Activated CD8-positive, alpha-beta memory T cell treated with anti-CD3 and anti-CD28 coated beads, Interleukin-2, amount 50 U/mL, for 48 hours (primary cell): ENCODE measurements at regions not wholly inside any gene's neighbourhood (a gene's known extent, or its start where the extent isn't known, plus 50 kb on each side); places are given as distances from the start of the nearest gene placed in this dataset.

Experiments
- DNase-seq: peaks from one replicate; pipeline ENCODE4 v3.0.0-alpha.2; 2020

DNA sequence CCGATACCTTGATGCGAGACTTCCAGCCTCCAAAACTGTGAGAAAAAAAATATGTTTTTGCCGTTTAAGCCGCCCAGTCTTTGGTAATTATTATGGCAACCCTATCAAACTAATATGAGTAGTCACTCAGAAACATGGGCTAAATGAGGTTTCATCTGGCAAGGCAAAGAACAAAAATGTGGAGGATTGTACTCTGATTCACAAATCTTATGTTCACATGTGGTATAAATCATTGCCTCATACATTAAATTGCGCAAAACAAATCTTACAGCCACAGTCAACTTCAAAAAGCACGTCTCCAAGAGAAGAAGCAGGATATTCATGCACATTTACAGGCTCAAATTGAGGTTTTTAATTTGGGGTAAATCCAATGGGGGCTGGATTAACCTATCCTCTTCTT is 1435.4 kb upstream of the LRRTM1 start:
- no peak for DNase-seq

DNA sequence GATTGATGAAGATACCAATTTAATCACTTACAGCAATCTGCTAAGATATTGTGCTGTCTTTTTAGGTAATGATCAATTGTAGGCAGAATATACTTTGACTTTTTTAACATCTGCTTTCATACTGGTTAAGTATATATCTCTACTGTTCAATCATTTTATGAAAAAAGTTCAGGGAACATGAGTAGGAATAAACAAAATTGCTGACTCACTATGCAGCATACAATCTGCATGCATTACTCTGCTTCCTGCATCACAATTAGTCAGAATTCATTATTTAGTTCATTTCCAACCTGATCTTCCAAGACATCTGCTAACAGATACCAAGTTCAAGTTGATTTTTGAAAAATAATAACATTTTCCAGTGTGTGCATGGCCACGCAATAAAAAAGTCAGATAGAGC is 1430.4 kb upstream of the LRRTM1 start:
- no peak for DNase-seq

DNA sequence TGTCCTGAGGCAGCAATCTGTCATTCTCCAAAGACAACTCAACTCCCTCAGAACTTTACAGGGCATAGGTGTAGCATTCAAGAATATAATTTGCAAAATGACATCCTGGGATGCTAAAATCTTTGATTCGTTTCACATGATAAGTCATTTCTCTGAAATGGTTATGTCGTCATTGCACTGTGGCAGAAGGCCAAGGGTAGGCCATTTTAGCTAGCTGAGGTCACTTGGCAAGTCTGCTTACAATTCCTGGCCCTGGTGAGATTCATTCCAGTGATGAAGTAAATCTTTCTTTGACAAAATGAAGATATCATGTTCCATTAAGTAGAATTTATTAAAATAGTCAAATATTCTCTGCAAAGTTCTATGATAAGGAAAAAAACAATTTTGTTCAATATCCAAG is 1410.3 kb upstream of the LRRTM1 start:
- no peak for DNase-seq

DNA sequence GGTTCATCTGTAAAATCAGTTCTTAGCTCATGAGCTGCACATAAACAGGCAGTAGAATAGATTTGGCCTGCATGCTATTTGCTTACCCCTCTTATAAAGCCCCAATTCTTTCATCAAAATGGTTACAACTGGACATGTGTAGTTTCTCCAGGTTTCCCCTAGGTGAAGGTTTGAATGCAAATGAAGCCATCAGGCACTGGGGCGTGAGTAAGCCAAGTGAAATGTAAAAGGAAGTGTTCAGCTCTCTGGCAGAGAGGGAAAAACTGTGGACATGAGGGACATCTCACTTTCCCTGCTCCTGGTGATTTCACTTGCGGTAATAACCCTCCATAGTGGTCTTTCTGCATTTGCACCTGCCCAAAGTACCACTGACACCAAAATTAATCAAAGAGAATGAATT is 1402.3 kb upstream of the LRRTM1 start:
- no peak for DNase-seq

DNA sequence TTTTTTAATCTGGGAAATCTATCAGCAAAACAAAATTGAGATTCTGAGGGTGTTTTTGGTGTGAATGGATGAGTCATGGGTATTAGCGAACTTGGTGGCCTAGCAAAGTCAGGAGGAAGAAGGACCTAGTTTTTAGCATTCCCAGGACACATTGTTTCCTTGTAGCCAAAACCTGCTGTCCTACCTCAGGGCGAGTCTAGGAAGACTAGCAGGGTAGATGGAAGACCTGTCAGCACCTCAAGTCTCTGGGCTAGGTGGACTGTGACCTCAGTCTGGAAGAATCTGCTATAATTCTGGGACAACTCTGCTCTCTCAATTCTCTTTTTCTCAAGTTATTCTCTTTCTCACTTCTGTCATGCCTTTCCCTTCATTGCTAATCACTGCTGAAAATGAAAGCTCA is 1399.3 kb upstream of the LRRTM1 start:
- no peak for DNase-seq

DNA sequence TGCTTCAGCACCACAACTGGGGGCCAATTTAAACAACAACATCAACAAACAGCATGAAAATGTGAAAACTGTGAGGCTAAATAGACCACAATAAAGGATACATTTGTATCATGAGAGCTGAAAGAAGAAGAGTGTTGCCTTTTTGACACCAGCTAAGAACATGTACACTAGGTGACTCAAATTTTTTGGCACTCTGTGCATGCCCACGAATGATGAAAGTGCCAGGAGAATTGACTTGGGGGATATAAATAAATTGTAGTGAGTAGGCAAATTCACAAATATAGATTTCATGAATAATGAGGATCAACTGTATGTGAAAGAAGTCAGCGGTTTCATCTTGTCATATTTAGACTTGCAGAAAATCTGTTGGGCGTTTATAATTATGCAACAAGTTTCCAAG is 1388.0 kb upstream of the LRRTM1 start:
- DNase-seq = no peak

DNA sequence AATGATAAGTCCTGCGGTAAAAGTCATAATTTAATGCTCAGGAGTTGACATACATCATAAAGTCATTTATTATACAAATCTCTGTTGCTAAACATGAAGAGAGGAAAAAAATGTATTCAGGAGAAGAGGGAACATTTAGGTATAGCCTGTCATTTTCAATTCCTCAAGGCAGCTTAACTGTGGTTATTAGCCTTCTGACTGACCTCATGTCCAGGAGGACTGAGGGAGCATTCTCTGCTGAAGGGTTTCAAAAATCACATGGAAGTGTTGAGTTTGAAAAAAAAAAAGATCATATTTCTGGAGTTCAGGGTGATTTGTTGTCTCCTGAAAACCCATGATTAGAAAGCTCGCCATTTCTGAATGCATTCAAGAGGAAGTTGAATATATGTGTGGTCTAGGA is 1371.1 kb upstream of the LRRTM1 start:
- no peak for DNase-seq

DNA sequence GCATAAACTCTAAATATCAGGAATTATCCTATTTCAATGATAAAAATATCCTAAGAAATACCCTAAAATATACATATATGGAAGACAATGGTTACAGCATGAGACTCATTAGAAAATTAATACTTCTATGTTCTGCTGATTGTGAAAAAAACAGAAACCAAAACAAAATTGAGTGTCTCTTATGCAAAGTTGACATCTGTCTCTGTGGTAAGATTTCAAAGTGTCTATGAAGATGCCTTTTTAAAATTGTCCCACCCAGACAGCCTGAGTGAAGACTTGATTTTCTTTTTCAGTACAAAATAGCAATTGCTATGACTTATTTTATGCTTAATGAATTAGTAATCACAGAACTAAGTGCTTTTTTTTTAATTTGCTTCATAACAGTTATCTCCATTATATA is 1368.4 kb upstream of the LRRTM1 start:
- DNase-seq = no peak

DNA sequence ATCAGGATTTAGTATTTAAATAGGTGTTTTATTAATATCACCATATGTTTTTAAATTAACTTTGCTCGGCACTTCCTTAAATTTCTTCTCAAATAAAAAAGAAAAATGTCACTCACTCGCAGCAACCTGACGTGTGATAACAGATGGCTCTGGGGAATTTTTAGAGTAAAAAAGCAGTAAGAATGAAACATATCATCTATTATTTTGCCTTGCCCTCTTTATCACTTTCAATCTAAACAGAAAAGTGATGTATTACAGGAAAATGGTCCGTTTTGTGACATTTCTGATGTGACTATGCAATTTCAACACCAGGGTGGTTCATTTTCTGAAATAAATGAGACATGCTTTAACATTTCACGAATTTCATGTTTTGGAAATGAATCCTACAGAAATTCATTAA is 1368.0 kb upstream of the LRRTM1 start:
- DNase-seq = no peak

DNA sequence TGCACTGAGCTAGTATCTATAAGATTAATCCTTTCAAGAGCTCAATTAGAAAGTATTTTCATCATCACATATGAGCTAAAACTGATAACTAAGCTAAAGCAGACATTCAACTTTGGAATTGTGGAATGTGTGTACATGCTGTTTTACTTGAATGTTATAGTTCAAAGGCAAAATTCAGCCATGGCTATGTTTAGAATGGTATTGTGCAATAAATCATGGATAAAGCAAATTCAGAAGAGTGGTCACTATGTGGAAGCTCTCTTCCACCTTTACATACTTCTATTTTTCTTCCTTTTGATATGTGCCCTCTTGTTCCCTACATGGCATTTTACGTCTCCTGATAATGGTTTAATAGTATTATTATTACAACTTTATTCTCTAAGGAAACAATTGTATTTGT is 1366.3 kb upstream of the LRRTM1 start:
- no peak for DNase-seq

DNA sequence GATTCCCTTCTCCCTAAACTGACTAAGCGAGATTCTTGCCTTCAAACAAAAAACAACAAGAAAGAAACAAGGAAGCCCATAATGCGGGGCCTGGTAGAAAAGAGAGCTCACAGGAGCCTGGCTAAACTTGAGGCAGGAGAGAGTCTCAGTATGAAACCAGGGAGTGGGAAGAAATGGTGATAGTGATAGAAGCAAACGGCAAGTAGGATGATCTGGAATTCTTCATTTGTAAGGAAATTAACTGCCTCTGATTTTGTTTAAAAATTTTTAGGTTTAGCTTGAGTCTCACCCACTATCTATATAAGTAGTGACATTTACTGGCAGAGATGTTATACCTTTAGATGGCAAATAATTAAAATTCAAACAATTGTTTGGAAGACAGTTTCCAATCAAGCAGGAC is 1356.5 kb upstream of the LRRTM1 start:
- no peak for DNase-seq

DNA sequence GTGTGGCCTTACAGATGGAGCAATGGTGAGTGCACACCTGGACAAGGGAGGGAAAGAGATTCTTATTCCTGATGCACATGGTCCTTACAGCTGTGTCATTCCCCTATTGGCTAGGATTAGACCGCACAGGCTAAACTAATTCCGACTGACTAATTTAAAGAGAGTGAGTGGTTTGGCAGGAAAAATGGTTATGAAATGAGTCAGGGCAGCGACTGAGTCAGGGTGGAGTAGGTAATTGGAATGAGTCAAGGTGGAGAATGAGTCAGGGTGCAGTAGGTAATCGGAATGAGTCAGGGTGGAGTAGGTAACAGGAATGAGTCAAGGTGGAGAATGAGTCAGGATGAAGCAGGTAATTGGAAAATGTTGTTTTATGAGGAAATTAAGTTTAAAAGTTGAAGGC is 1353.7 kb upstream of the LRRTM1 start:
- DNase-seq = no peak

DNA sequence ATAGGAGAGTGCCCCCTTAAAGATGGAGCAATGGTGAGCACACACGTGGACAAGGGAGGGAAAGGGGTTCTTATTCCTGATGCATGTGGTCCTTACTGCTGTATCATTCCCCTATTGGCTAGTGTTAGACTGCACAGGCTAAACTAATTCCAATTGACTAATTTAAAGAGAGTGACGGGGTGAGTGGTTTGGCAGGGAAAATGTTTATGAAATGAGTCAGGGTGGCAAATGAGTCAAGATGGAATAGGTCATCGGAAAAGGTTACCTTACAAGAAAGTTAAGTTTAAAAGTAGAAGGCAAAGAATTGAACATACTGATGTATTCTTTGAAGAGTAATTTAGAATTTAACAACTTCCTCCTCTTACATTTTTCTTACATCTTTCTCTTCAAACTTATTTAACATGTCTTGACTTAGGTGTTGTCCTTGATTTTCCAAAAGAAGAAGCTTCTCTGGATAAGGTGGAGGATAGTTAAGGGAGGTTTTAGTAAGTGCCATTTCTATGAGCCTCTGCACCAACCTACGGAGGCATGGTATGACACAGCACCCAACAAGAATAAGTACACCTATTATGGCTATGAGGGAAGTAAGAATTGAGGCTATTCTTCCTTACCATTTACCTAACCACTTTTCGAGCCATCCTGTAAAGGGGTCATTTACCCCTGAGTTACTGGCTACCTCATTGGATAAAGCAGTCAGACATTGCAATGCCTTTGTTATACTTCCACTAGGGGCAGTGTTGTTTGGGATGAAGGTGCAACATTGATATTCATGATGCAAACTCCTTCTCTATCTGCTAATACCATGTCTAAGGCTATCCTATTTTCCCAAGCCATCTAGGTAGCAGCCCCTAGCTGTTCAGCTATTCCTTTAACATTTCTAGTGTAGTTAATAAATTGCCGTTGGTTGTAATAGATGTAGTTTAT is 1345.8 kb upstream of the LRRTM1 start:
- no peak for DNase-seq

DNA sequence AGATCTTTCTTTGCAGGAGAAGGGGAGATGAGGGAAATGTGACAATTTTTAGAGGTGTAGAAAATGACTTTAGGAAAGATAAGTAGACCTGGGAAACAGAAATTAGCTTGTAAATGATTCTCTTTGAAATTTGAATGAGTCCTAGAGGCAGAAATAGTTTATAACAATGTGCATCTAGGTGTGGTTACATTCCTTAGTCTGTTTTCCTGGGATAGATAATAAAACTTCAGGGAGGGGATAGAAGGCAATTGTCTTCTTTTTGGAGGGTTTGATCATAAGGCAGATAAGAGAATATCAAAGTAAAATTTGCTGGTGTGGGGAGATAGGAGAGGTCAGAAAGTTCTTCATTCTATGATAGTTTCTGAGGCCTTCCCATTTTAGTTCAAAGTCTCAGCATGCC is 1344.3 kb upstream of the LRRTM1 start:
- DNase-seq = no peak

DNA sequence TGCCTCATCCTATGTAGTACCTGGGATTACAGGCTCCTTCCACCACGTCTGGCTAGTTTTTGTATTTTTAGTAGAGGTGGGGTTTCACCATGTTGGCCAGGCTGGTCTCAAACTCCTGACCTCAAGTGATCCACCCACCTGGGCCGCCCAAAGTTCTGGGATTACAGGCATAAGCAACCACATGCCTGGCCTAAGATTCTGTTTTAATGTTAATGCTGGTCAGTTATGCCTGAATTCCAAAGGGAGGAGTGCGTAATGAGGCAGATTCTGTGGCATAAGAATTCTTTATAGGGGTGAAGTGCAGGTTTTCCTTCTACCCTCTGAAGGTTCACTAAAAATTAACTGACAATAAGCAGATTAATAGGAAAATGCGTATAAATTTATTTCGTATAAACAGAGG is 1343.8 kb upstream of the LRRTM1 start:
- no peak for DNase-seq

DNA sequence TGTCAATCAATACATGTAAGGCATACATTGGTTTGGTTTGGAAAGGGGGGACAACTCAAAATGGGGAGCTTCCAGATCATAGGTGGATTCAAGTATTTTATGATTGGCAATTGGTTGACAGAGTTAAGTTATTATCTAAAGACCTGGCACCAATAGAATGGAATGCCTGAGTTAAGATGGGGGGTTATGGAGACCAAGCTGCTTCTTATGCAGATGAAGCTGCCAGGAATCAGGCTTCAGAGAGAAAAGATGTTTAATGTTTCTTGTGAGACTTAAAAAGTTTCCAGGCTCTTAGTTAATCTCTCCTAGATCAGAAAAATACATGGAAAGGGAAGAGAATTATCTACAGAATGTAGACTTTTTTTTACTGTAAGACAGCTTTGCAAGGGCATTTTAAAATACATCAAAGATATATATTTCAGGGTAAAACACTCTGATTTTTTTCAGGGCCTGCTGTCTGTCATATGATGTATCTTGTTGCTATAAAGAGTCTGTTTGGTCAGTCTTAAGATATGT is 1343.2 kb upstream of the LRRTM1 start:
- DNase-seq = no peak

DNA sequence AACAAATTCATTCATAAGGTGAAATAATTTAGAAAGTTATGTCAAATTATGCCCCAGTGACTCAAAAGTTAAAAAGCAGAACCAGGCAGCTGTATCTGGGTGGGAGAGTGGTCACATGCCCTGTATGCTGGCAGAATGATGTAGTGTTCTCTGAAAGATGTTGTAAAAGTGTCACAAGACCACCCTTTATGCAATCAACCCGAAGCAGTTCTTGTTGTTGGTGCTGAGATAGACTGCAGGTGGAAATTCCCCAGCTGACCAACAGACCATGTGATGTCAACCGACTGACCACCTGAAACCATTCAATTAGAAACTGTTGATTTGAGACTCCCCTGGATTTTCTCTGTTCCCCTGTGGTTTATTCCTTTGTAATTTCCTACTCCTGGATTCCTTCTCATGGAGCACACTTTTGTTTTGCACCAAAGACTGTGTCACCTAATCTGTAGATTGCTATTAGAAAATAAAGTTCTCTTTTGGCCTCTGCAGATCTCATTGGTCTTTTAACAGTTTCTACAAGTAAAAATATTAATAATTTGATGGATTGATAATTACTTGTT is 1341.3 kb upstream of the LRRTM1 start:
- DNase-seq = no peak

DNA sequence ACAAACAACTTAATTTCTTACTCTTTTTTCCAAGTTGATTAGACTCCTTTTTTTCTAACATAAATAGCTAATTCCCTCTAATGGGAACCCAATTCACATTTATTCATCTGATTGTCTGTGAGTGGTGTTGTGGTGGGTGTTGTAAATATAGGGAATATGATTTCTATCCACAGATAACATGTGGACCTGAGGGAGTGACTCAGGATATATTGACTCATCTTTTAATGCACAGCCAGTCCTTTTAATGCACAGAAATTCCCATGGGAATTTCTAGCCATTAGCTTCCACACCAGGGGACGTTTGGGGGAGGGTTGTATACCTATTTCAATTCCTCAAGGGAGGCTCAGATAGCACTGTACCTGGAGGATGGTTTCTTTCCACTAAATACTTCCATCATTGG is 1339.6 kb upstream of the LRRTM1 start:
- DNase-seq = no peak

DNA sequence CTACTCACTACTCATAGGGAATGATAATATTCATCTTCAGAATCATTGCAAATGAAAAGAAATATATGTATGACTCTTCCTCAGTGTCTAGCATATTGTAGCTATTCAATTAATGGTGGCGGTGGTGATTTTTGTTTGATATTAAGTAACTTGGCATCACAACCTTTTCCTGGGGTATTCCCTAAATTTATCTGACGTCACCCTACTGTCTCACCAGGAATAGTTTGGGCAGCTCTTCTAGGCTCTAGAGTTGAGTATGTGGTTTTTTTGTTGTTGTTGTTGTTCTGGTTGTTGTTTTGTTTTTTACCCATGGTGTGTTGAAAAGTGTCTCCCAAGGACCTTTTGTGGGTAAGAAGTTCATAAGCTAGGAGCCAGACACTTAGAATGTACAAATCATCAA is 1320.3 kb upstream of the LRRTM1 start:
- no peak for DNase-seq

DNA sequence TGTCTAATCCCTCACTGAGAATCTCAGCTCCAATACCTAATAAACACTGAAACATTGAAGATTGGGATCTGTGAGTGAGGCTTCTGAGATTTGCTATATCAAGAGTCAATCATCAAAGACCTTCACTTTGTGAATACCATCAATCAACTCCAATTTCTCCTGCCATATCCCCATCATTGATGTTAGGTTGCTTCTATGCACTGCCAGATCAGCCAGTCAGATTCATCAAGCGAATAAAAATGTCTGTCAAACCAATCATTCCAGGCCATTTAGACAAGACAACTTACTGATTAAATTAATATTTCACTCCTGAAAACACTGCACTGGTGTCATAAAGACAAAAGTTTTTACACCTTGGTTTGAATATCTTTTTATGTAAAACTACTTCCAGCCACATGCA is 1295.5 kb upstream of the LRRTM1 start:
- no peak for DNase-seq

DNA sequence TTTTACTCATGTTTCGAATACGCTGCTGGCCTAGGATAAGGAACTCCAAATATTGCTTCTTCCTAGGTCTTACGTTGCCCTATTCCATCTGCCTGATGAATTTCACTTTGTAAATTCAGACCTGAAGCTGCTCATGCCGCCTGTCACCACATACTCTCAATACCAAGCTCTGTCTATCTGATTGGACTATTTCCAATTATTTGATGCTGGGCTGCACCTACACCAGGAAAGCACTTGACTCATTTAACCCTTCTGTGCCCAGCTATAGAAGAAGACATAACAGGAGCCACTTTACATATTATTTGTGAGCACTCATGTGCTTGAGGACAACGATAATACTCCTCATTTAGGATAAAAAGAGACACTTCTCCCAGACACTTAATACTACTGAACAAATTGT is 1293.9 kb upstream of the LRRTM1 start:
- DNase-seq = no peak

DNA sequence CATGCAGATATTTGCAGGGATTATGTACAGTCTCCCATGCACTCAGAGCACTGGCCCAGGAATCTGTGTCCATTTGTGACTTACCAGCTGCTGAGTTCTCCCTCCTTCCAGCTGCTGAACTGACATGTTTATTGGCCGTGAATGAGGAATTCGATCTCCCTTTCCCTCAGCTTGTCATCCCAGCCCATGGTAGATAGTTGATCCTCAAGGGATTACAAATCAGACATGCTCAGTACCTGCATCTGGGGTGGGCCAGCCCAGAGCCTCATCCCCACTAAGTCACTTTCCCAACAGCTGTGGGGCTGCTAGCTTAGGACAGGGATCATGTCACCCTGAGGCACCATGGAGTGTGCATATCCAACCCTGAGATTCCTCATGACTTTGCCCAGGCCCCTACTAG is 1284.9 kb upstream of the LRRTM1 start:
- DNase-seq = no peak

DNA sequence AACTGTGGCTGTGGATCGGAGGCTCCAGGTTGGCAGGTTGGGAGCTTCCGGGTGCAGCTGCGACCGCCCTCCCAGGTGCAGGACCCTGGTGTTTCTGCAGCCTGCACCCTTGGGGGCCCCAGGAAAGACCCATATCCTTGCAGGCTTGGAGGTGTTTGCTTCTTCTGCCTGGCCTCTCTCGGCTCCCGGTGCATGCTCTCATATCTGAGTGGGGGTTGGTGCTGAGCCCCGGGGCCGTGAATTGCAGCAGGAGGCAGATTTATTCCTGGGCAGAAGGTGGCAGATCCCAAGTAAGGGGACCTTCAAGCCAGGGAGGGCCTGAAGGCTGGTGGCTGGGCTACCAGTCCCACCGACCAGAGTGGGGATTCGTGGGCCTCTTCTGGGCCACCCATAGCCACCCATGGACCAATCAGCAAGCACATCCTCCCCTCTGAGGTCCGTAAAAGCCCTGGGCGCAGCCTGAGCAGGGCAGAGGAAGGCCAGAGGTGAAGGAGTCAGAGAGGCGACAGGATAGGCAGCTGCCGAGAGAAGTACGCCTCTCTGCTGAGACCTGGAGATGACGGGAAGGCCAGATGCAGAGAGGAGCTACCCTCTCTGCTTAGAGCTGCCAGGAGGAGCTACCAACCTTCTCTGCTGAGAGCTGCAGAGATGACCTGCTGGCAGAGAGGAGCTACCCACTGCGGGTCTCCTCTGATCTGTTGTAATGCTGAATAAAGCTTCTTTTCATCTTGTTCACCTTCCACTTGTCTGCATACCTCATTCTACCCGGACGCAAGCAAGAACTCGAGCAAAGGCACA is 1279.0 kb upstream of the LRRTM1 start:
- DNase-seq = no peak

DNA sequence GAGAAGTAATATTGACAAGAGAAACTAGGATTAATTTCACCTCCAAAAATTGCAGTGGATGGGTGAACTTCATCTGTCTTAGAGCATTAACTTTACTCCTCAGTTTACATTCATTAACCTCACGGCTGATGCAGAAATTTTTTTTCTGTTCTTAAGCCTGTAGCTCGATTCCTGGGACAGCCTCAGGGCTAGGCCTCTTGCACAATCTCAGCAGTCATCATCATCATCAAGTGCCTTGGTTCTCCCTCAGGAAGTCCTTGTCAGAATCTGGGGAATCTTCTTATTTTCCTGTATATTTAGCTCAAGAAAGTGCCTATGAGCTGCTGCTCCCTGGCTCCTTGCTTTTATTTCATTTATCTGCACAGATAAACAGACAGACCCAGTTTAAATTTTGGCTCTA is 1272.2 kb upstream of the LRRTM1 start:
- no peak for DNase-seq
